Fibroblast of pulmonary artery (primary cell): ENCODE measurements at regions not wholly inside any gene's neighbourhood (a gene's known extent, or its start where the extent isn't known, plus 50 kb on each side); places are given as distances from the start of the nearest gene placed in this dataset.

Experiments
- DNase-seq: peaks from one replicate; pipeline ENCODE4 v3.0.0-alpha.2; 2010; ENCODE audit warnings: low read depth
- H3K4me3 ChIP-seq: replicated peaks from 2 replicates; pipeline ENCODE4 v1.5.1; 2011; ENCODE audit warnings: low read depth, mild to moderate bottlenecking, control low read depth, low read length, moderate library complexity
- CTCF ChIP-seq: IDR thresholded peaks from 2 replicates; pipeline ENCODE4 v1.5.1; 2011; ENCODE audit warnings: mild to moderate bottlenecking, control low read depth, low read length, inconsistent platforms; ENCODE audit errors: missing control alignments

- TF ChIP-seq CTCF, result no peak
- H3K4me3 ChIP-seq, result no peak overlapping the region
- DNase-seq, result no peak
Measured at GRCh38 chr15:70151003-70151402, 53.3 kb upstream of the TLE3 start.

GRCh38 chr15:70150405-70150747, 52.7 kb upstream of the TLE3 start:
- no peak for DNase-seq
- no peak overlapping the region for H3K4me3 ChIP-seq
- TF ChIP-seq CTCF, result no peak

- H3K4me3 ChIP-seq, result no peak overlapping the region
- DNase-seq, result peak; percentile 74
- TF ChIP-seq CTCF, result no peak
Measured at GRCh38 chr15:70149667-70150404, 52.1 kb upstream of the TLE3 start.

- DNase-seq, result no peak
- no peak overlapping the region for H3K4me3 ChIP-seq
- no peak for TF ChIP-seq CTCF
Measured at GRCh38 chr15:70147778-70148177, 50.1 kb upstream of the TLE3 start.
